IMR-90 (cell line): ENCODE measurements at regions not wholly inside any gene's neighbourhood (a gene's known extent, or its start where the extent isn't known, plus 50 kb on each side); places are given as distances from the start of the nearest gene placed in this dataset.

Source experiments
- ATAC-seq: fragments of 200-7000 bp; cut with Tn5 transposase; 2 replicates; pipeline ENCODE4 v1.9.1; 2020; ENCODE audit warnings: low read depth, mild to moderate bottlenecking, moderate library complexity
- BruUV-seq: library from RNA; stranded (reverse); fragments of 400-500 nt; replicated peaks from 2 replicates; lab custom pipeline; 2021; lab: Mats Ljungman, UMichigan
- CTCF ChIA-PET: fragments of 300-600 bp; formaldehyde crosslinking; extraction: SDS; loops from one replicate; lab custom pipeline; 2021; ENCODE audit warnings: antibody characterized with exemption; lab: Yijun Ruan, JAX
- POLR2A ChIA-PET: fragments of 300-600 bp; sonication (Branson Sonifier 250); formaldehyde crosslinking; loops from one replicate; lab custom pipeline; 2022; ENCODE audit warnings: antibody characterized with exemption; ENCODE audit not compliant: unreplicated experiment; lab: Charles Lee
- DNase-seq: peaks from one replicate; pipeline ENCODE4 v3.0.0; 2013
- H2AFZ ChIP-seq: replicated peaks from 2 replicates; pipeline ENCODE3; 2013; ENCODE audit warnings: low read length, mild to moderate bottlenecking; ENCODE audit not compliant: poor library complexity
- H2AK5ac ChIP-seq: 2 replicates; pipeline ENCODE4 v1.6.1; 2013; ENCODE audit warnings: low read depth, low read length, inconsistent platforms
- H2AK9ac ChIP-seq: replicated peaks from 2 replicates; pipeline ENCODE3; 2013; ENCODE audit warnings: mild to moderate bottlenecking, low read depth, low read length, moderate library complexity; ENCODE audit not compliant: poor library complexity
- H2BK120ac ChIP-seq: 2 replicates; pipeline ENCODE4 v1.6.1; 2013; ENCODE audit warnings: low read depth, low read length, inconsistent platforms
- H2BK15ac ChIP-seq: 3 replicates; pipeline ENCODE4 v1.6.1; 2013; ENCODE audit warnings: low read depth, low read length, inconsistent platforms
- H2BK20ac ChIP-seq: 2 replicates; pipeline ENCODE4 v1.6.1; 2013; ENCODE audit warnings: low read depth, mild to moderate bottlenecking, inconsistent platforms, low read length, moderate library complexity
- H2BK5ac ChIP-seq: 2 replicates; pipeline ENCODE4 v1.6.1; 2013; ENCODE audit warnings: mild to moderate bottlenecking, low read depth, low read length, inconsistent platforms; ENCODE audit not compliant: poor library complexity, severe bottlenecking
- H3K14ac ChIP-seq: replicated peaks from 2 replicates; pipeline ENCODE4 v1.6.1; 2013; ENCODE audit warnings: low read depth, low read length, inconsistent platforms
- H3K18ac ChIP-seq: 2 replicates; pipeline ENCODE4 v1.6.1; 2013; ENCODE audit warnings: low read depth, low read length, control low read depth
- H3K23ac ChIP-seq: 2 replicates; pipeline ENCODE4 v1.6.1; 2013; ENCODE audit warnings: low read depth, low read length, inconsistent platforms
- H3K27ac ChIP-seq: 2 replicates; pipeline ENCODE4 v1.5.1; 2013; ENCODE audit warnings: mild to moderate bottlenecking, control low read depth, low read length; ENCODE audit not compliant: insufficient read depth
- H3K27me3 ChIP-seq: 2 replicates; pipeline ENCODE4 v1.6.1; 2013; ENCODE audit warnings: low read length; ENCODE audit not compliant: control insufficient read depth, insufficient read depth
- H3K36me3 ChIP-seq: 2 replicates; pipeline ENCODE4 v1.6.1; 2013; ENCODE audit warnings: low read length, mixed read lengths; ENCODE audit not compliant: control insufficient read depth, insufficient read depth
- H3K4ac ChIP-seq: 2 replicates; pipeline ENCODE4 v1.6.1; 2013; ENCODE audit warnings: low read depth, low read length, inconsistent platforms
- H3K4me1 ChIP-seq: 2 replicates; pipeline ENCODE4 v1.6.1; 2013; ENCODE audit warnings: low read length, mixed read lengths; ENCODE audit not compliant: control insufficient read depth, insufficient read depth
- H3K4me2 ChIP-seq: 2 replicates; pipeline ENCODE4 v1.6.1; 2013; ENCODE audit warnings: low read depth, mild to moderate bottlenecking, control low read depth, low read length, moderate library complexity
- H3K4me3 ChIP-seq: 2 replicates; pipeline ENCODE4 v1.5.1; 2013; ENCODE audit warnings: low read depth, mild to moderate bottlenecking, control low read depth, low read length, moderate library complexity; ENCODE audit not compliant: insufficient read depth
- H3K56ac ChIP-seq: 2 replicates; pipeline ENCODE4 v1.6.1; 2013; ENCODE audit warnings: low read length, inconsistent platforms; ENCODE audit not compliant: insufficient read depth; ENCODE audit errors: extremely low read depth
- H3K79me1 ChIP-seq, 2 experiments: 2 replicates each; pipeline ENCODE4 v1.6.1; 2013; ENCODE audit warnings: low read length in 2 of 2, inconsistent platforms in 1 of 2, low read depth in 1 of 2
- H3K9ac ChIP-seq: 2 replicates; pipeline ENCODE4 v1.6.1; 2013; ENCODE audit warnings: low read depth, low read length, control low read depth
- H3K9me1 ChIP-seq: 2 replicates; pipeline ENCODE4 v1.6.1; 2013; ENCODE audit warnings: low read length, inconsistent platforms; ENCODE audit not compliant: insufficient read depth
- H3K9me3 ChIP-seq: 2 replicates; pipeline ENCODE4 v1.6.1; 2013; ENCODE audit warnings: low read length; ENCODE audit not compliant: control insufficient read depth, insufficient read depth
- H4K20me1 ChIP-seq: 2 replicates; pipeline ENCODE4 v1.6.1; 2013; ENCODE audit warnings: low read length, inconsistent platforms; ENCODE audit not compliant: insufficient read depth
- H4K5ac ChIP-seq: 2 replicates; pipeline ENCODE4 v1.6.1; 2013; ENCODE audit warnings: mild to moderate bottlenecking, low read depth, low read length, control low read depth
- H4K8ac ChIP-seq, 2 experiments: 2 replicates each; pipeline ENCODE4 v1.6.1; 2013; ENCODE audit warnings: low read depth in 2 of 2, low read length in 2 of 2, control low read depth in 1 of 2, inconsistent platforms in 1 of 2
- H4K91ac ChIP-seq: 2 replicates; pipeline ENCODE4 v1.6.1; 2013; ENCODE audit warnings: low read depth, low read length, inconsistent platforms; ENCODE audit not compliant: insufficient read depth
- BHLHE40 ChIP-seq: fragments of 150-350 bp; IDR thresholded peaks from 2 replicates; pipeline ENCODE4 v1.6.1; 2016; ENCODE audit warnings: mild to moderate bottlenecking, low read depth, low read length
- CEBPB ChIP-seq: IDR thresholded peaks from 2 replicates; pipeline ENCODE4 v1.6.1; 2012; ENCODE audit warnings: low read depth, low read length, improper control_type of control experiment
- CHD1 ChIP-seq: IDR thresholded peaks from 2 replicates; pipeline ENCODE4 v1.6.1; 2012; ENCODE audit warnings: low read depth, low read length, improper control_type of control experiment
- ELK1 ChIP-seq: fragments of 150-350 bp; IDR thresholded peaks from 2 replicates; pipeline ENCODE4 v1.6.1; 2016; ENCODE audit warnings: low read depth, mild to moderate bottlenecking, low read length, moderate library complexity, borderline replicate concordance
- FOS ChIP-seq: fragments of 150-350 bp; IDR thresholded peaks from 2 replicates; pipeline ENCODE4 v1.6.1; 2016; ENCODE audit warnings: low read depth, low read length
- MAFK ChIP-seq: IDR thresholded peaks from 2 replicates; pipeline ENCODE4 v1.6.1; 2012; ENCODE audit warnings: low read depth, low read length, improper control_type of control experiment
- MAZ ChIP-seq: IDR thresholded peaks from 2 replicates; pipeline ENCODE4 v1.6.1; 2012; ENCODE audit warnings: low read depth, mild to moderate bottlenecking, low read length, improper control_type of control experiment, moderate library complexity, borderline replicate concordance
- MXI1 ChIP-seq: IDR thresholded peaks from 2 replicates; pipeline ENCODE4 v1.6.1; 2012; ENCODE audit warnings: low read depth, mild to moderate bottlenecking, low read length, moderate library complexity, borderline replicate concordance
- NFE2L2 ChIP-seq: fragments of 150-350 bp; IDR thresholded peaks from 2 replicates; pipeline ENCODE4 v1.6.1; 2016; ENCODE audit warnings: low read depth, mild to moderate bottlenecking, low read length
- POLR2A ChIP-seq: IDR thresholded peaks from 2 replicates; pipeline ENCODE4 v1.6.1; 2012; ENCODE audit warnings: mild to moderate bottlenecking, low read depth, low read length
- RAD21 ChIP-seq: IDR thresholded peaks from 2 replicates; pipeline ENCODE4 v1.6.1; 2012; ENCODE audit warnings: low read length, improper control_type of control experiment
- RCOR1 ChIP-seq: IDR thresholded peaks from 2 replicates; pipeline ENCODE4 v1.6.1; 2012; ENCODE audit warnings: mild to moderate bottlenecking, low read length, improper control_type of control experiment; ENCODE audit not compliant: insufficient replicate concordance
- RFX5 ChIP-seq: IDR thresholded peaks from 2 replicates; pipeline ENCODE4 v1.8.0; 2012; ENCODE audit warnings: low read depth, mild to moderate bottlenecking, low read length, moderate library complexity
- SMC3 ChIP-seq: fragments of 150-350 bp; IDR thresholded peaks from 2 replicates; pipeline ENCODE4 v1.6.1; 2016; ENCODE audit warnings: low read depth, mild to moderate bottlenecking, antibody characterized with exemption, low read length, moderate library complexity
- USF2 ChIP-seq: fragments of 150-350 bp; IDR thresholded peaks from 2 replicates; pipeline ENCODE4 v1.6.1; 2017; ENCODE audit warnings: mild to moderate bottlenecking, antibody characterized with exemption, low read length, low read depth
- WGBS, 2 experiments: methylation state at CpG; one replicate each; pipeline versions ENCODE4 v1.1.5 to v1.1.7; 2013; ENCODE audit warnings: missing lambda C conversion rate in 2 of 2; ENCODE audit not compliant: insufficient read length in 1 of 2; ENCODE audit errors: extremely low coverage in 2 of 2; 5-methylcytosine and 5-hydroxymethylcytosine counted together
- dilution Hi-C: fragments of 300-500 bp; cut with HindIII; formaldehyde crosslinking; loops from one replicate; pipeline ENCODE4 v1.14.3; 2018; ENCODE audit warnings: low sequenced_read_pairs; ENCODE audit not compliant: unreplicated experiment
- in situ Hi-C: fragments of 300-500 bp; cut with MboI; formaldehyde crosslinking; loops from 3 replicates; pipeline ENCODE4 v1.14.3; 2019; ENCODE audit warnings: low sequenced_read_pairs, inconsistent platforms, mixed read lengths
- intact Hi-C: fragments of 100-400 bp; cut with micrococcal nuclease; formaldehyde crosslinking; loops from 2 replicates; pipeline ENCODE4 v1.10.0; 2022
- TF ChIP-seq, protein P1 (sequence below): conservative IDR thresholded peaks from 2 replicates; pipeline ENCODE4 v1.5.1; 2012; ENCODE audit warnings: mild to moderate bottlenecking, low read depth, low read length, improper control_type of control experiment

DNA sequence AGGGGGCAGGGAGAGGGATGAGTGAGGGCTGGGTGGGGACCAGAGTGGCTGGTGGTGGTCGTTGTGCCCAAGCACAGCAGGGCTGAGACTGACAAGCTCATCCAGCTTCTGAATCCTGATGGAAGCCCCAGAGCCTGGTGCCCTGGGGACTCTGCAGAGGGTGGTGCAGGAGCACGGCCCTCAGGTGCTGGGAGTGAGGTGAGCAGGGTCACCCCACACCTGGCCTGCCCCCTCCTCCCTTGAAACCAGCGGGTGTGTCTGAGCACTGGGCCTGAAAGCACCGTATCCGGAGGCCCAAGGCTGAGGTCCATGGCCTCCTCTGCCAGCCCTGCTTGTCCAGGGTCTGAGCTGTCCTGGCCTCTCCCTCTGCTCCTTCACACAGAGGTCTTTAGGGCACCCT, 218.2 kb downstream of the ZNF248 start:
- POLR2A ChIA-PET, result no interaction called here
- TF ChIP-seq MXI1 (no peak), SMC3 (no peak), RCOR1 (no peak), MAZ (no peak), CHD1 (no peak), USF2 (no peak), RFX5 (no peak), POLR2A (no peak), BHLHE40 (no peak), MAFK (no peak), CEBPB (no peak), FOS (no peak), NFE2L2 (no peak), ELK1 (no peak), RAD21 (no peak)
- TF ChIP-seq, protein P1, sequence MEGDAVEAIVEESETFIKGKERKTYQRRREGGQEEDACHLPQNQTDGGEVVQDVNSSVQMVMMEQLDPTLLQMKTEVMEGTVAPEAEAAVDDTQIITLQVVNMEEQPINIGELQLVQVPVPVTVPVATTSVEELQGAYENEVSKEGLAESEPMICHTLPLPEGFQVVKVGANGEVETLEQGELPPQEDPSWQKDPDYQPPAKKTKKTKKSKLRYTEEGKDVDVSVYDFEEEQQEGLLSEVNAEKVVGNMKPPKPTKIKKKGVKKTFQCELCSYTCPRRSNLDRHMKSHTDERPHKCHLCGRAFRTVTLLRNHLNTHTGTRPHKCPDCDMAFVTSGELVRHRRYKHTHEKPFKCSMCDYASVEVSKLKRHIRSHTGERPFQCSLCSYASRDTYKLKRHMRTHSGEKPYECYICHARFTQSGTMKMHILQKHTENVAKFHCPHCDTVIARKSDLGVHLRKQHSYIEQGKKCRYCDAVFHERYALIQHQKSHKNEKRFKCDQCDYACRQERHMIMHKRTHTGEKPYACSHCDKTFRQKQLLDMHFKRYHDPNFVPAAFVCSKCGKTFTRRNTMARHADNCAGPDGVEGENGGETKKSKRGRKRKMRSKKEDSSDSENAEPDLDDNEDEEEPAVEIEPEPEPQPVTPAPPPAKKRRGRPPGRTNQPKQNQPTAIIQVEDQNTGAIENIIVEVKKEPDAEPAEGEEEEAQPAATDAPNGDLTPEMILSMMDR, result no peak

More for the DNA sequence above, 218.2 kb downstream of the ZNF248 start:
- peaks cover 25% of the 10 kb centered on the region for H3K9me3 ChIP-seq
- no peak overlapping the region for H3K9ac ChIP-seq
- no peaks in the 10 kb centered on the region for H3K36me3 ChIP-seq
- ATAC-seq (no peak), DNase-seq (no peak)
- no peak overlapping the region for H2BK120ac ChIP-seq
- no peak overlapping the region for H2BK15ac ChIP-seq
- BruUV-seq, result no TSS peak
- H3K23ac ChIP-seq, result no peak overlapping the region
- H2BK20ac ChIP-seq, result no peak overlapping the region
- no peak overlapping the region for H4K5ac ChIP-seq
- H3K27me3 ChIP-seq, result no peaks in the 10 kb centered on the region
- no peak overlapping the region for H3K56ac ChIP-seq
- H3K4me2 ChIP-seq, result no peak overlapping the region
- CTCF ChIA-PET, result no interaction called here
- H3K9me1 ChIP-seq, result no peaks in the 10 kb centered on the region
- H2AFZ ChIP-seq, result peak overlapping the region; percentile 41
- intact Hi-C loops (no loop called here), in situ Hi-C loops (no loop called here), dilution Hi-C loops (no loop called here)
- H4K91ac ChIP-seq, result no peak overlapping the region
- no peak overlapping the region for H3K4ac ChIP-seq
- H2BK5ac ChIP-seq, result no peak overlapping the region
- H3K18ac ChIP-seq, result no peak overlapping the region
- H3K79me1 ChIP-seq, result no peaks in the 10 kb centered on the region
- WGBS, 2 experiments, result 84% methylated on average over 3 of the region's 5 CpGs; no CpG with 5 or more reads in 1 of the 2 experiments
- no peak overlapping the region for H4K8ac ChIP-seq
- H3K27ac ChIP-seq, result no peak overlapping the region
- H3K14ac ChIP-seq, result no peak overlapping the region
- H2AK9ac ChIP-seq, result no peak overlapping the region
- H2AK5ac ChIP-seq, result no peak overlapping the region
- H4K20me1 ChIP-seq, result no peaks in the 10 kb centered on the region
- H3K4me1 ChIP-seq, result no peaks in the 10 kb centered on the region
- H3K4me3 ChIP-seq, result no peak overlapping the region
